Right atrium auricular region (tissue), 2 donors: ENCODE measurements at regions not wholly inside any gene's neighbourhood (a gene's known extent, or its start where the extent isn't known, plus 50 kb on each side); places are given as distances from the start of the nearest gene placed in this dataset.

ENCODE experiments used
- DNase-seq: peaks from one replicate; pipeline ENCODE4 v3.0.0-alpha.2; 2019; ENCODE audit warnings: low spot score
- H3K27ac ChIP-seq, 2 donors: fragments of 200-600 bp; sonication (generic); 1 replicate in 1 of 2; 2 replicates in 1 of 2; pipeline ENCODE4 v1.5.1; 2016 to 2019
- H3K27me3 ChIP-seq, 2 donors: fragments of 200-600 bp; sonication (generic); one replicate each; pipeline versions ENCODE4 v1.5.1 to v1.6.0; 2017 to 2019
- H3K36me3 ChIP-seq: fragments of 200-600 bp; sonication (generic); one replicate; pipeline ENCODE4 v1.5.1; 2016
- H3K4me1 ChIP-seq, 2 donors: fragments of 200-600 bp; sonication (generic); one replicate each; pipeline versions ENCODE4 v1.5.1 to v1.6.0; 2017 to 2019
- H3K4me3 ChIP-seq, 2 donors: fragments of 200-600 bp; sonication (generic); 1 replicate in 1 of 2; 2 replicates in 1 of 2; pipeline ENCODE4 v1.5.1; 2017 to 2019; ENCODE audit warnings: mild to moderate bottlenecking in 1 of 2, moderate library complexity in 1 of 2
- H3K9me3 ChIP-seq, 2 donors: fragments of 200-600 bp; sonication (generic); one replicate each; pipeline ENCODE4 v1.5.1; 2019
- CTCF ChIP-seq, 2 donors: fragments of 200-600 bp; sonication (generic); IDR thresholded peaks; one replicate each; pipeline ENCODE4 v1.5.1; 2019; ENCODE audit warnings: antibody characterized with exemption in 2 of 2

- Histone ChIP-seq H3K27me3 (no peaks in the 10 kb centered on the region), H3K27ac (no peak overlapping the region), H3K9me3 (no peaks in the 10 kb centered on the region), H3K4me3 (no peak overlapping the region), H3K36me3 (no peaks in the 10 kb centered on the region), H3K4me1 (no peaks in the 10 kb centered on the region)
- TF ChIP-seq CTCF (IDR thresholded peaks at IDR 0.05): no peak
- DNase-seq: no peak
Measured at GRCh38 chr18:38571651-38572050, 1006.1 kb upstream of the CELF4 start.

- H3K36me3 ChIP-seq: no peaks in the 10 kb centered on the region
- DNase-seq: no peak
- H3K27me3 ChIP-seq: no peaks in the 10 kb centered on the region
- no peak overlapping the region for H3K4me3 ChIP-seq
- no peak overlapping the region for H3K27ac ChIP-seq
- H3K4me1 ChIP-seq: no peaks in the 10 kb centered on the region
- no peaks in the 10 kb centered on the region for H3K9me3 ChIP-seq
- TF ChIP-seq CTCF (IDR thresholded peaks at IDR 0.05): no peak
Measured at GRCh38 chr18:38565513-38565912, 999.9 kb upstream of the CELF4 start.

GRCh38 chr18:38563396-38563980, 997.9 kb upstream of the CELF4 start:
- no peaks in the 10 kb centered on the region for H3K36me3 ChIP-seq
- H3K27me3 ChIP-seq: no peaks in the 10 kb centered on the region
- DNase-seq: no peak
- no peaks in the 10 kb centered on the region for H3K9me3 ChIP-seq
- H3K4me1 ChIP-seq: no peaks in the 10 kb centered on the region
- H3K27ac ChIP-seq: no peak overlapping the region
- TF ChIP-seq CTCF (IDR thresholded peaks at IDR 0.05): no peak
- no peak overlapping the region for H3K4me3 ChIP-seq

- Histone ChIP-seq H3K27me3 (no peaks in the 10 kb centered on the region), H3K27ac (no peak overlapping the region), H3K9me3 (no peaks in the 10 kb centered on the region), H3K4me3 (no peak overlapping the region), H3K4me1 (no peaks in the 10 kb centered on the region), H3K36me3 (no peaks in the 10 kb centered on the region)
- TF ChIP-seq CTCF (IDR thresholded peaks at IDR 0.05): no peak
- no peak for DNase-seq
Measured at GRCh38 chr18:38557006-38557405, 991.4 kb upstream of the CELF4 start.

GRCh38 chr18:38552732-38553321, 987.2 kb upstream of the CELF4 start:
- Histone ChIP-seq H3K27me3 (no peaks in the 10 kb centered on the region), H3K27ac (no peak overlapping the region), H3K9me3 (no peaks in the 10 kb centered on the region), H3K36me3 (no peaks in the 10 kb centered on the region), H3K4me1 (no peaks in the 10 kb centered on the region), H3K4me3 (no peak overlapping the region)
- no peak for TF ChIP-seq CTCF (IDR thresholded peaks at IDR 0.05)
- no peak for DNase-seq

- no peak for TF ChIP-seq CTCF (IDR thresholded peaks at IDR 0.05)
- Histone ChIP-seq H3K27ac (no peak overlapping the region), H3K4me1 (no peaks in the 10 kb centered on the region), H3K4me3 (no peak overlapping the region), H3K27me3 (no peaks in the 10 kb centered on the region), H3K9me3 (no peaks in the 10 kb centered on the region), H3K36me3 (no peaks in the 10 kb centered on the region)
- no peak for DNase-seq
Measured at GRCh38 chr18:38551881-38552280, 986.3 kb upstream of the CELF4 start.
